GM23338 (cell line): ENCODE measurements at regions not wholly inside any gene's neighbourhood (a gene's known extent, or its start where the extent isn't known, plus 50 kb on each side); places are given as distances from the start of the nearest gene placed in this dataset.

Experiments
- ATAC-seq: fragments of 200-7000 bp; cut with Tn5 transposase; 3 replicates; pipeline ENCODE4 v1.9.1; 2020
- DNase-seq: peaks from one replicate; pipeline ENCODE4 v3.0.0-alpha.2; 2015; ENCODE audit warnings: low spot score
- H2AFZ ChIP-seq: fragments of 200-600 bp; sonication (generic); 2 replicates; pipeline ENCODE4 v1.8.0; 2016; ENCODE audit warnings: antibody characterized with exemption, mild to moderate bottlenecking, moderate library complexity
- H3F3A ChIP-seq: fragments of 200-600 bp; sonication (generic); replicated peaks from 2 replicates; pipeline ENCODE4 v1.8.0; 2017; ENCODE audit warnings: antibody characterized with exemption, mixed run types, low read depth
- H3K27ac ChIP-seq: fragments of 200-600 bp; sonication (generic); 2 replicates; pipeline ENCODE4 v1.6.1; 2016; ENCODE audit warnings: low read depth
- H3K27me3 ChIP-seq: fragments of 200-600 bp; sonication (generic); 2 replicates; pipeline ENCODE4 v1.8.0; 2016; ENCODE audit warnings: mild to moderate bottlenecking, mixed run types, moderate library complexity; ENCODE audit not compliant: insufficient read depth
- H3K36me3 ChIP-seq: fragments of 200-600 bp; sonication (generic); 2 replicates; pipeline ENCODE4 v1.8.0; 2016; ENCODE audit warnings: mild to moderate bottlenecking; ENCODE audit not compliant: insufficient read depth
- H3K4me1 ChIP-seq: fragments of 200-600 bp; sonication (generic); 2 replicates; pipeline ENCODE4 v1.8.0; 2016; ENCODE audit warnings: mild to moderate bottlenecking, moderate library complexity; ENCODE audit not compliant: insufficient read depth
- H3K4me2 ChIP-seq: fragments of 200-600 bp; sonication (generic); 2 replicates; pipeline ENCODE4 v1.7.1; 2017; ENCODE audit warnings: mixed run types
- H3K4me3 ChIP-seq: fragments of 200-600 bp; sonication (generic); 2 replicates; pipeline ENCODE4 v1.6.1; 2016; ENCODE audit warnings: mixed run types
- H3K79me2 ChIP-seq: fragments of 200-600 bp; sonication (generic); replicated peaks from 2 replicates; pipeline ENCODE4 v1.8.0; 2017; ENCODE audit warnings: mild to moderate bottlenecking; ENCODE audit not compliant: insufficient read depth
- H3K9me2 ChIP-seq: fragments of 200-600 bp; sonication (generic); 2 replicates; pipeline ENCODE4 v1.8.0; 2017; ENCODE audit not compliant: insufficient read depth
- H4K20me1 ChIP-seq: fragments of 200-600 bp; sonication (generic); replicated peaks from 2 replicates; pipeline ENCODE4 v1.8.0; 2017; ENCODE audit warnings: mild to moderate bottlenecking; ENCODE audit not compliant: insufficient read depth
- H3K27ac Mint-ChIP-seq: 2 replicates; pipeline ENCODE4 v1.8.0; 2020; ENCODE audit warnings: inconsistent platforms, mild to moderate bottlenecking, moderate library complexity, mixed read lengths
- H3K27me3 Mint-ChIP-seq: 3 replicates; pipeline ENCODE4 v1.8.0; 2022; ENCODE audit warnings: low read depth, mild to moderate bottlenecking, moderate library complexity, mixed read lengths, inconsistent platforms; ENCODE audit not compliant: insufficient read depth, poor library complexity
- H3K36me3 Mint-ChIP-seq: 3 replicates; pipeline ENCODE4 v1.8.0; 2021; ENCODE audit warnings: low read depth, mild to moderate bottlenecking, inconsistent platforms, moderate library complexity, mixed read lengths
- H3K4me1 Mint-ChIP-seq: 3 replicates; pipeline ENCODE4 v1.8.0; 2020; ENCODE audit warnings: mild to moderate bottlenecking, inconsistent platforms, mixed read lengths
- H3K4me3 Mint-ChIP-seq: 3 replicates; pipeline ENCODE4 v1.8.0; 2021; ENCODE audit warnings: moderate library complexity, mild to moderate bottlenecking, inconsistent platforms, mixed read lengths
- H3K9me3 Mint-ChIP-seq: 3 replicates; pipeline ENCODE4 v1.8.0; 2020; ENCODE audit warnings: moderate library complexity, mild to moderate bottlenecking, inconsistent platforms, mixed read lengths
- CREB1 ChIP-seq: fragments of 250-450 bp; sonication (Bioruptor Pico); IDR thresholded peaks from 2 replicates; pipeline ENCODE4 v1.5.0; 2020; ENCODE audit warnings: low read depth, mild to moderate bottlenecking, moderate library complexity
- EZH2 ChIP-seq: fragments of 200-600 bp; sonication (generic); IDR thresholded peaks from one replicate; pipeline ENCODE4 v1.8.0; 2017; ENCODE audit warnings: antibody characterized with exemption, mild to moderate bottlenecking, low read depth; ENCODE audit not compliant: unreplicated experiment
- EZH2phosphoT487 ChIP-seq: fragments of 200-600 bp; sonication (generic); IDR thresholded peaks from one replicate; pipeline ENCODE4 v1.8.1; 2018; ENCODE audit warnings: antibody characterized with exemption; ENCODE audit not compliant: unreplicated experiment
- JUNB ChIP-seq: IDR thresholded peaks from one replicate; pipeline ENCODE4 v1.6.1; 2016; ENCODE audit warnings: antibody characterized with exemption; ENCODE audit not compliant: unreplicated experiment
- NANOG ChIP-seq: IDR thresholded peaks from 2 replicates; pipeline ENCODE4 v1.6.1; 2016; ENCODE audit warnings: antibody characterized with exemption, borderline replicate concordance
- STAT1 ChIP-seq: IDR thresholded peaks from one replicate; pipeline ENCODE4 v1.6.1; 2016; ENCODE audit warnings: antibody characterized with exemption; ENCODE audit not compliant: unreplicated experiment
- ZNF114 ChIP-seq: fragments of 250-450 bp; sonication (Bioruptor Pico); IDR thresholded peaks from 2 replicates; pipeline ENCODE4 v1.5.0; 2020; ENCODE audit warnings: mild to moderate bottlenecking, moderate library complexity
- ZNF331 ChIP-seq: fragments of 250-450 bp; sonication (Bioruptor Pico); IDR thresholded peaks from 2 replicates; pipeline ENCODE4 v1.5.0; 2020; ENCODE audit warnings: low read depth, mild to moderate bottlenecking, moderate library complexity
- TF ChIP-seq, protein P1 (sequence below): IDR thresholded peaks from 2 replicates; pipeline ENCODE4 v1.6.1; 2016; ENCODE audit warnings: antibody characterized with exemption
- TF ChIP-seq, protein P2 (sequence below): IDR thresholded peaks from one replicate; pipeline ENCODE4 v1.6.1; 2018; ENCODE audit warnings: antibody characterized with exemption; ENCODE audit not compliant: unreplicated experiment
- TF ChIP-seq, protein P3 (sequence below), 2 experiments: fragments of 200-600 bp in 1 of 2; sonication (generic) in 1 of 2; conservative IDR thresholded peaks; 2 replicates each; pipeline versions ENCODE4 v1.5.1 to v1.6.1; 2016 to 2017; ENCODE audit warnings: antibody characterized with exemption in 2 of 2, low read depth in 2 of 2, mild to moderate bottlenecking in 2 of 2, moderate library complexity in 1 of 2

DNA sequence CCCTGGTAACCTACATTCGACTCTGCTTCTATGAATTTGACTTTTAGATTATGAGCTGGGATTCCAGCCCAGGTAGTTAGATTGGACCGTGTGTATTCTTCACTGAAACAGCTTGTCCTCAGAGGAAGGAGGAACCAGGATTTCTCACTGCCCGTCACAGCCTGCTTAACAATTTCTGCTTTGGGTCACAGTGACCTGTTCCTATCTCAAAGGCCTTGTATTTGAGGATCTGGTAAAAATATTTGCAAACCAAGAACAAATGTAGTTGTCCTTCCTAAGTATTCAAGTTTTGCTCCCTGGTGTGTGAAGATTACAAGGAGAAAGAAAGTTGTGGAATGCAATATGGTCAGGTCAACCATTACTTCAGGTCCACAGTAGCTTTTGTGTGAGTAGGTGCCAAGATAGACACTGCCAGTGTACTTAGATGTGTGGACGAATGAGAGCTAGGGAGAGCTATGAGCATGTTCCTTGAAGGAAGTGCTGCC is 55.1 kb downstream of the KIF4B start:
- Histone ChIP-seq H2AFZ (no peak overlapping the region), H3K4me1 (no peaks in the 10 kb centered on the region), H3K79me2 (no peaks in the 10 kb centered on the region), H3K4me3 (no peak overlapping the region), H3K4me2 (no peak overlapping the region), H3K27me3 (no peaks in the 10 kb centered on the region), H3F3A (no peaks in the 10 kb centered on the region), H4K20me1 (no peaks in the 10 kb centered on the region), H3K36me3 (no peaks in the 10 kb centered on the region), H3K27ac (no peak overlapping the region), H3K9me2 (peaks cover 5% of the 10 kb centered on the region; the same call in 1 of the 2 replicates)
- TF ChIP-seq EZH2phosphoT487 (no peak), EZH2 (no peak)
- TF ChIP-seq, protein P1, sequence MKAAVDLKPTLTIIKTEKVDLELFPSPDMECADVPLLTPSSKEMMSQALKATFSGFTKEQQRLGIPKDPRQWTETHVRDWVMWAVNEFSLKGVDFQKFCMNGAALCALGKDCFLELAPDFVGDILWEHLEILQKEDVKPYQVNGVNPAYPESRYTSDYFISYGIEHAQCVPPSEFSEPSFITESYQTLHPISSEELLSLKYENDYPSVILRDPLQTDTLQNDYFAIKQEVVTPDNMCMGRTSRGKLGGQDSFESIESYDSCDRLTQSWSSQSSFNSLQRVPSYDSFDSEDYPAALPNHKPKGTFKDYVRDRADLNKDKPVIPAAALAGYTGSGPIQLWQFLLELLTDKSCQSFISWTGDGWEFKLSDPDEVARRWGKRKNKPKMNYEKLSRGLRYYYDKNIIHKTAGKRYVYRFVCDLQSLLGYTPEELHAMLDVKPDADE = no peak
- TF ChIP-seq, protein P2, sequence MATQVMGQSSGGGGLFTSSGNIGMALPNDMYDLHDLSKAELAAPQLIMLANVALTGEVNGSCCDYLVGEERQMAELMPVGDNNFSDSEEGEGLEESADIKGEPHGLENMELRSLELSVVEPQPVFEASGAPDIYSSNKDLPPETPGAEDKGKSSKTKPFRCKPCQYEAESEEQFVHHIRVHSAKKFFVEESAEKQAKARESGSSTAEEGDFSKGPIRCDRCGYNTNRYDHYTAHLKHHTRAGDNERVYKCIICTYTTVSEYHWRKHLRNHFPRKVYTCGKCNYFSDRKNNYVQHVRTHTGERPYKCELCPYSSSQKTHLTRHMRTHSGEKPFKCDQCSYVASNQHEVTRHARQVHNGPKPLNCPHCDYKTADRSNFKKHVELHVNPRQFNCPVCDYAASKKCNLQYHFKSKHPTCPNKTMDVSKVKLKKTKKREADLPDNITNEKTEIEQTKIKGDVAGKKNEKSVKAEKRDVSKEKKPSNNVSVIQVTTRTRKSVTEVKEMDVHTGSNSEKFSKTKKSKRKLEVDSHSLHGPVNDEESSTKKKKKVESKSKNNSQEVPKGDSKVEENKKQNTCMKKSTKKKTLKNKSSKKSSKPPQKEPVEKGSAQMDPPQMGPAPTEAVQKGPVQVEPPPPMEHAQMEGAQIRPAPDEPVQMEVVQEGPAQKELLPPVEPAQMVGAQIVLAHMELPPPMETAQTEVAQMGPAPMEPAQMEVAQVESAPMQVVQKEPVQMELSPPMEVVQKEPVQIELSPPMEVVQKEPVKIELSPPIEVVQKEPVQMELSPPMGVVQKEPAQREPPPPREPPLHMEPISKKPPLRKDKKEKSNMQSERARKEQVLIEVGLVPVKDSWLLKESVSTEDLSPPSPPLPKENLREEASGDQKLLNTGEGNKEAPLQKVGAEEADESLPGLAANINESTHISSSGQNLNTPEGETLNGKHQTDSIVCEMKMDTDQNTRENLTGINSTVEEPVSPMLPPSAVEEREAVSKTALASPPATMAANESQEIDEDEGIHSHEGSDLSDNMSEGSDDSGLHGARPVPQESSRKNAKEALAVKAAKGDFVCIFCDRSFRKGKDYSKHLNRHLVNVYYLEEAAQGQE = no peak
- H3K27ac Mint-ChIP-seq = no peak overlapping the region
- H3K4me3 Mint-ChIP-seq = no peak overlapping the region
- H3K9me3 Mint-ChIP-seq = peaks cover 5% of the 10 kb centered on the region; the same call in 1 of the 3 replicates
- H3K27me3 Mint-ChIP-seq = peaks cover 5% of the 10 kb centered on the region
- DNase-seq (no peak), ATAC-seq (no peak)
- H3K36me3 Mint-ChIP-seq = peaks cover 4% of the 10 kb centered on the region; the same call in 2 of the 3 replicates
- H3K4me1 Mint-ChIP-seq = no peaks in the 10 kb centered on the region

DNA sequence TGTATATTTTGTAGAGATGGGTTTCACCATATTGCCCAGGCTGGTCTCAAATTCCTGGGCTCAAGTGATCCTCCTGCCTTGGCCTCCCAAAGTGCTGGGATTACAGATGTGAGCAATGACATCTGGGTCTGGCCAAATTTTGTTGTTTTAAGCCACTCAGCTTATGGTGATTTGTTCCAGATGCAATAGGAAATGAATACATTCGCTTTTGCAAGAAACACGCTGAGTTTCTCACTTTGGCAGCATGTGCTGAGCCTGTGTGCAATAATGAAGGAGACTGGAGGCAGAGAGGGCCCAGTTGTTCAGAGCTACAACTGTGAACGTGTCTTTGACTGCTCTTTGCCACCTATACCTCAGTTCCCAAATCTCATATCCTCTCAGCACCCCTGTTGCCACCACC is 56.4 kb downstream of the KIF4B start:
- Mint-ChIP-seq H3K9me3 (peaks cover 5% of the 10 kb centered on the region; the same call in 1 of the 3 replicates), H3K4me3 (no peak overlapping the region), H3K27ac (no peak overlapping the region), H3K4me1 (no peaks in the 10 kb centered on the region), H3K27me3 (peaks cover 5% of the 10 kb centered on the region), H3K36me3 (peaks cover 4% of the 10 kb centered on the region; the same call in 2 of the 3 replicates)
- Histone ChIP-seq H3K9me2 (peaks cover 5% of the 10 kb centered on the region; the same call in 1 of the 2 replicates), H4K20me1 (no peaks in the 10 kb centered on the region), H2AFZ (no peak overlapping the region), H3K4me3 (no peak overlapping the region), H3K4me2 (no peak overlapping the region), H3K36me3 (no peaks in the 10 kb centered on the region), H3K27me3 (no peaks in the 10 kb centered on the region), H3K27ac (no peak overlapping the region), H3K4me1 (no peaks in the 10 kb centered on the region), H3F3A (no peaks in the 10 kb centered on the region), H3K79me2 (no peaks in the 10 kb centered on the region)
- no peak for ATAC-seq
- TF ChIP-seq ZNF114 (CRISPR knock-in tag) = no peak
- TF ChIP-seq, protein P1 = no peak
- no peak for TF ChIP-seq ZNF331
- no peak for TF ChIP-seq STAT1
- no peak for TF ChIP-seq CREB1 (CRISPR knock-in tag)
- TF ChIP-seq NANOG = no peak
- TF ChIP-seq, protein P2 = no peak
- TF ChIP-seq JUNB = no peak
- TF ChIP-seq EZH2phosphoT487 = no peak
- TF ChIP-seq, protein P3, sequence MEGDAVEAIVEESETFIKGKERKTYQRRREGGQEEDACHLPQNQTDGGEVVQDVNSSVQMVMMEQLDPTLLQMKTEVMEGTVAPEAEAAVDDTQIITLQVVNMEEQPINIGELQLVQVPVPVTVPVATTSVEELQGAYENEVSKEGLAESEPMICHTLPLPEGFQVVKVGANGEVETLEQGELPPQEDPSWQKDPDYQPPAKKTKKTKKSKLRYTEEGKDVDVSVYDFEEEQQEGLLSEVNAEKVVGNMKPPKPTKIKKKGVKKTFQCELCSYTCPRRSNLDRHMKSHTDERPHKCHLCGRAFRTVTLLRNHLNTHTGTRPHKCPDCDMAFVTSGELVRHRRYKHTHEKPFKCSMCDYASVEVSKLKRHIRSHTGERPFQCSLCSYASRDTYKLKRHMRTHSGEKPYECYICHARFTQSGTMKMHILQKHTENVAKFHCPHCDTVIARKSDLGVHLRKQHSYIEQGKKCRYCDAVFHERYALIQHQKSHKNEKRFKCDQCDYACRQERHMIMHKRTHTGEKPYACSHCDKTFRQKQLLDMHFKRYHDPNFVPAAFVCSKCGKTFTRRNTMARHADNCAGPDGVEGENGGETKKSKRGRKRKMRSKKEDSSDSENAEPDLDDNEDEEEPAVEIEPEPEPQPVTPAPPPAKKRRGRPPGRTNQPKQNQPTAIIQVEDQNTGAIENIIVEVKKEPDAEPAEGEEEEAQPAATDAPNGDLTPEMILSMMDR (conservative IDR thresholded peaks at IDR 0.05; ENCODE audit: low read depth in 2 of 2) = no peak
- DNase-seq = no peak
